ENCODE measurements at regions not wholly inside any gene's neighbourhood (a gene's known extent, or its start where the extent isn't known, plus 50 kb on each side); places are given as distances from the start of the nearest gene placed in this dataset.

GRCh38 chrX:39772057-39772832, 325.5 kb downstream of the BCOR start (continued):
- TF ChIP-seq PBX2 (CRISPR knock-in tag; IDR thresholded peaks at IDR 0.05; ENCODE audit: low read depth), result no peak
- peak; percentile 55; the same call in 1 of the 2 replicates for TF ChIP-seq PBX2 (tag; conservative IDR thresholded peaks at IDR 0.05; ENCODE audit: low read depth)
- TF ChIP-seq YBX1 (IDR thresholded peaks at IDR 0.05), result no peak
- no peak for TF ChIP-seq ZNF512 (tag; IDR thresholded peaks at IDR 0.05)
- no peak for TF ChIP-seq PPARD (CRISPR knock-in tag; IDR thresholded peaks at IDR 0.05)
- TF ChIP-seq CTCF (IDR thresholded peaks at IDR 0.05 in 2 of 3, conservative IDR thresholded peaks at IDR 0.05 in 1 of 3; ENCODE audit: insufficient read depth in 2 of 3, low read depth in 1 of 3, low read length in 3 of 3), result no peak
- TF ChIP-seq ZBTB8A (IDR thresholded peaks at IDR 0.05; ENCODE audit: partially characterized antibody), result no peak
- TF ChIP-seq HMGN3 (IDR thresholded peaks at IDR 0.05; ENCODE audit: borderline replicate concordance, extremely low read depth, insufficient read length, low read depth, low read length), result no peak
- no peak for TF ChIP-seq NKRF (IDR thresholded peaks at IDR 0.05; ENCODE audit: borderline replicate concordance)
- TF ChIP-seq CEBPB (tag; IDR thresholded peaks at IDR 0.05), result no peak
- TF ChIP-seq SRSF3 (IDR thresholded peaks at IDR 0.05; ENCODE audit: insufficient read depth, low read length), result no peak
- no peak for TF ChIP-seq ESRRB (CRISPR knock-in tag; IDR thresholded peaks at IDR 0.05; ENCODE audit: borderline replicate concordance)
- no peak for TF ChIP-seq GTF2F1 (IDR thresholded peaks at IDR 0.05; ENCODE audit: low read depth, low read length)
- no peak for TF ChIP-seq SMARCA5 (IDR thresholded peaks at IDR 0.05)
- TF ChIP-seq PTRF (tag; IDR thresholded peaks at IDR 0.05), result no peak
- TF ChIP-seq HDAC3 (IDR thresholded peaks at IDR 0.05; ENCODE audit: borderline replicate concordance, partially characterized antibody), result no peak
- no peak for TF ChIP-seq DPF2 (IDR thresholded peaks at IDR 0.05)
- no peak for TF ChIP-seq CREB5 (CRISPR knock-in tag; IDR thresholded peaks at IDR 0.05)
- no peak for TF ChIP-seq ZNF217 (CRISPR knock-in tag; IDR thresholded peaks at IDR 0.05)
